PC-9 (cell line): ENCODE measurements at regions not wholly inside any gene's neighbourhood (a gene's known extent, or its start where the extent isn't known, plus 50 kb on each side); places are given as distances from the start of the nearest gene placed in this dataset.
"Not testable (repeated sequence)": the region's sequence is repeated elsewhere in the genome, so short reads cannot be mapped to it uniquely, and the experiment has no call there.

Source experiments
- BruUV-seq: library from RNA; stranded (reverse); fragments of 400-500 nt; replicated peaks from 2 replicates; lab custom pipeline; 2021; lab: Mats Ljungman, UMichigan
- CTCF ChIA-PET: fragments of 300-600 bp; sonication (Branson Sonifier 250); formaldehyde crosslinking; loops from one replicate; lab custom pipeline; 2022; ENCODE audit warnings: antibody characterized with exemption; lab: Charles Lee
- POLR2A ChIA-PET: fragments of 300-600 bp; sonication (Branson Sonifier 250); formaldehyde crosslinking; loops from one replicate; lab custom pipeline; 2022; ENCODE audit warnings: antibody characterized with exemption; ENCODE audit not compliant: unreplicated experiment; lab: Charles Lee
- DNase-seq, 2 experiments: peaks; one replicate each; pipeline versions ENCODE4 v3.0.0 to v3.0.0-alpha.2; 2015 to 2022; ENCODE audit warnings: mixed read lengths in 1 of 2
- H2AFZ ChIP-seq: fragments of 200-600 bp; sonication (generic); 2 replicates; pipeline ENCODE4 v1.8.1; 2017; ENCODE audit warnings: antibody characterized with exemption
- H3F3A ChIP-seq: fragments of 200-600 bp; sonication (generic); 2 replicates; pipeline ENCODE4 v1.8.1; 2017; ENCODE audit warnings: antibody characterized with exemption, mild to moderate bottlenecking, low read depth; ENCODE audit not compliant: insufficient read depth
- H3K27ac ChIP-seq: fragments of 200-600 bp; sonication (generic); 2 replicates; pipeline ENCODE4 v1.6.1; 2016; ENCODE audit warnings: mixed run types
- H3K27me3 ChIP-seq: fragments of 200-600 bp; sonication (generic); 2 replicates; pipeline ENCODE4 v1.6.1; 2016; ENCODE audit warnings: low read depth, mixed run types; ENCODE audit not compliant: insufficient read depth
- H3K36me3 ChIP-seq: fragments of 200-600 bp; sonication (generic); 2 replicates; pipeline ENCODE4 v1.6.1; 2016; ENCODE audit warnings: low read depth, mixed run types
- H3K4me1 ChIP-seq: fragments of 200-600 bp; sonication (generic); replicated peaks from 2 replicates; pipeline ENCODE4 v1.6.1; 2016; ENCODE audit warnings: mixed run types; ENCODE audit not compliant: insufficient read depth
- H3K4me2 ChIP-seq: fragments of 200-600 bp; sonication (generic); 2 replicates; pipeline ENCODE4 v1.6.1; 2017; ENCODE audit warnings: mixed run types
- H3K4me3 ChIP-seq: fragments of 200-600 bp; sonication (generic); 2 replicates; pipeline ENCODE4 v1.6.1; 2016; ENCODE audit warnings: mixed run types
- H3K79me2 ChIP-seq: fragments of 200-600 bp; sonication (generic); 2 replicates; pipeline ENCODE4 v1.6.1; 2017; ENCODE audit warnings: low read depth, mixed run types
- H3K9me2 ChIP-seq: fragments of 200-600 bp; sonication (generic); 2 replicates; pipeline ENCODE4 v1.8.1; 2017; ENCODE audit warnings: mild to moderate bottlenecking; ENCODE audit not compliant: insufficient read depth
- H3K9me3 ChIP-seq: fragments of 200-600 bp; sonication (generic); 2 replicates; pipeline ENCODE4 v1.8.1; 2016; ENCODE audit warnings: low read depth; ENCODE audit not compliant: insufficient read depth
- H4K20me1 ChIP-seq: fragments of 200-600 bp; sonication (generic); 2 replicates; pipeline ENCODE4 v1.8.1; 2017; ENCODE audit not compliant: insufficient read depth
- CTCF ChIP-seq: fragments of 200-600 bp; sonication (generic); conservative IDR thresholded peaks from 2 replicates; pipeline ENCODE4 v1.6.1; 2017; ENCODE audit warnings: mixed run types, antibody characterized with exemption, mild to moderate bottlenecking, moderate library complexity
- EZH2 ChIP-seq: fragments of 200-600 bp; sonication (generic); IDR thresholded peaks from 2 replicates; pipeline ENCODE4 v1.8.0; 2017; ENCODE audit warnings: antibody characterized with exemption, low read depth
- intact Hi-C: fragments of 100-400 bp; cut with micrococcal nuclease; formaldehyde crosslinking; loops from one replicate; pipeline ENCODE4 v1.10.0; 2022; ENCODE audit not compliant: unreplicated experiment

- Histone ChIP-seq H4K20me1 (no peaks in the 10 kb centered on the region), H3K27ac (no peak overlapping the region), H3K36me3 (no peaks in the 10 kb centered on the region), H3K27me3 (peaks cover 6% of the 10 kb centered on the region; the same call in 1 of the 2 replicates), H3K79me2 (no peaks in the 10 kb centered on the region), H3K9me2 (no peaks in the 10 kb centered on the region), H3K4me3 (no peak overlapping the region), H3K4me1 (no peaks in the 10 kb centered on the region), H3F3A (peaks cover 8% of the 10 kb centered on the region), H3K4me2 (no peak overlapping the region), H3K9me3 (peaks cover 5% of the 10 kb centered on the region; the same call in 1 of the 2 replicates), H2AFZ (no peak overlapping the region)
- DNase-seq: no peak
- POLR2A ChIA-PET: no interaction called here
- intact Hi-C loops: no loop called here
- BruUV-seq: no TSS peak
- TF ChIP-seq CTCF (no peak), EZH2 (no peak)
- CTCF ChIA-PET: no interaction called here
Observed at GRCh38 chrX:1884446-1884845, 269.6 kb downstream of the ASMT start.

GRCh38 chrX:1885116-1885515 is 270.3 kb downstream of the ASMT start:
- no peak for DNase-seq
- H3K27ac ChIP-seq: no peak overlapping the region
- no peak overlapping the region for H3K4me3 ChIP-seq
- H3F3A ChIP-seq: peaks cover 8% of the 10 kb centered on the region
- H4K20me1 ChIP-seq: no peaks in the 10 kb centered on the region
- intact Hi-C loops: no loop called here
- no peaks in the 10 kb centered on the region for H3K36me3 ChIP-seq
- peaks cover 5% of the 10 kb centered on the region; the same call in 1 of the 2 replicates for H3K9me3 ChIP-seq
- BruUV-seq: no TSS peak
- no peaks in the 10 kb centered on the region for H3K79me2 ChIP-seq
- no peak overlapping the region for H2AFZ ChIP-seq
- H3K9me2 ChIP-seq: no peaks in the 10 kb centered on the region
- POLR2A ChIA-PET: no interaction called here
- TF ChIP-seq EZH2: no peak
- CTCF ChIA-PET: no interaction called here
- no peak overlapping the region for H3K4me2 ChIP-seq
- H3K27me3 ChIP-seq: peaks cover 6% of the 10 kb centered on the region; the same call in 1 of the 2 replicates
- H3K4me1 ChIP-seq: no peaks in the 10 kb centered on the region

GRCh38 chrX:1888305-1888704 is 273.4 kb downstream of the ASMT start:
- intact Hi-C loops, H3K36me3 ChIP-seq, CTCF ChIA-PET, BruUV-seq, H4K20me1 ChIP-seq, H3K9me3 ChIP-seq, H3K9me2 ChIP-seq, DNase-seq, POLR2A ChIA-PET, H3K4me1 ChIP-seq, H3K4me3 ChIP-seq, H3K79me2 ChIP-seq, H3F3A ChIP-seq, H2AFZ ChIP-seq, H3K4me2 ChIP-seq, H3K27ac ChIP-seq, H3K27me3 ChIP-seq: not testable (repeated sequence)

GRCh38 chrX:1894026-1894294 is 279.1 kb downstream of the ASMT start:
- H3K36me3 ChIP-seq: no peaks in the 10 kb centered on the region
- no peaks in the 10 kb centered on the region for H3K9me2 ChIP-seq
- no peaks in the 10 kb centered on the region for H3K79me2 ChIP-seq
- H3K27me3 ChIP-seq: peaks cover 37% of the 10 kb centered on the region
- H3K4me2 ChIP-seq: no peak overlapping the region
- no peaks in the 10 kb centered on the region for H3K4me1 ChIP-seq
- DNase-seq: no peak
- POLR2A ChIA-PET: no interaction called here
- intact Hi-C loops: no loop called here
- H3F3A ChIP-seq: no peaks in the 10 kb centered on the region
- CTCF ChIA-PET: no interaction called here
- H3K27ac ChIP-seq: no peak overlapping the region
- no peak overlapping the region for H3K4me3 ChIP-seq
- TF ChIP-seq EZH2 (no peak), CTCF (no peak)
- H2AFZ ChIP-seq: no peak overlapping the region
- H4K20me1 ChIP-seq: no peaks in the 10 kb centered on the region
- peaks cover 5% of the 10 kb centered on the region; the same call in 1 of the 2 replicates for H3K9me3 ChIP-seq
- BruUV-seq: no TSS peak
